ENCODE measurements at regions not wholly inside any gene's neighbourhood (a gene's known extent, or its start where the extent isn't known, plus 50 kb on each side); places are given as distances from the start of the nearest gene placed in this dataset.

DNA sequence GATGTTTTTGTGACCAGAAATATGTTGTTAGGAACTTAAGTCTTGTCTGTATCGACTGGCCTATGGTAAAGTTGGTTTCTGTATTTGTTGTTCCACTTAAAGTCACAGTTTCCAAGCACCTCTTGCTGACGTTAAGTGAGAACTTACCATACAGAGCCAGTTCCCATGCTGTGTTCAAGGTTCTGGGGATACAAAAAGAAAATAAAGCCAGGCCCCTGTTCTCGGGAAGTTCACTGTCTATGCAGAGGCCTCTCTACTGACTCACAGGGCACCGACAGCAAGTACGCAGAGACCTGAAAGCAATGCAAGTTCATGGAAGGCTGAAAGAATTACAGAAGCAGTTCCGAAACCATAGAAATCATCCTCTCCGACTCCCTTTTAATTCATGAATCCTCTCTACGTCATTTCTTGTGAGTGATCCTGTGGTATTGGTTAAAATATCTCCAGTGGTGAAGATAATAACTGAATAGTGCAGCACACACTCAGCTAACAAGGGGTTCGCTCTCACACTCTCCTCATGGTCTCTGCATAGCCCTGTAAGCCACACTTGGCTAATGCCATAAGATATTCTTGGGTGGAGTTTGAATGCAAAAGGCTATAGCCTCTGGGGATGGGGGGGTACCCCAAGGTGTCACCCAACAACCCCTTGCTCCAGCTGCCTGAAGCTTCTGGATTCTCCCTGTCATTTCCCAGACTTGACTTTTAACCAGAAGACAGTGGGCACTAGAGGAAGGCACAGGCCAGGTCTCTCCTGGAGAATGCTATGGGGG lies 91.2 kb upstream of the EXOC2 start:
- TF ChIP-seq, protein P1, sequence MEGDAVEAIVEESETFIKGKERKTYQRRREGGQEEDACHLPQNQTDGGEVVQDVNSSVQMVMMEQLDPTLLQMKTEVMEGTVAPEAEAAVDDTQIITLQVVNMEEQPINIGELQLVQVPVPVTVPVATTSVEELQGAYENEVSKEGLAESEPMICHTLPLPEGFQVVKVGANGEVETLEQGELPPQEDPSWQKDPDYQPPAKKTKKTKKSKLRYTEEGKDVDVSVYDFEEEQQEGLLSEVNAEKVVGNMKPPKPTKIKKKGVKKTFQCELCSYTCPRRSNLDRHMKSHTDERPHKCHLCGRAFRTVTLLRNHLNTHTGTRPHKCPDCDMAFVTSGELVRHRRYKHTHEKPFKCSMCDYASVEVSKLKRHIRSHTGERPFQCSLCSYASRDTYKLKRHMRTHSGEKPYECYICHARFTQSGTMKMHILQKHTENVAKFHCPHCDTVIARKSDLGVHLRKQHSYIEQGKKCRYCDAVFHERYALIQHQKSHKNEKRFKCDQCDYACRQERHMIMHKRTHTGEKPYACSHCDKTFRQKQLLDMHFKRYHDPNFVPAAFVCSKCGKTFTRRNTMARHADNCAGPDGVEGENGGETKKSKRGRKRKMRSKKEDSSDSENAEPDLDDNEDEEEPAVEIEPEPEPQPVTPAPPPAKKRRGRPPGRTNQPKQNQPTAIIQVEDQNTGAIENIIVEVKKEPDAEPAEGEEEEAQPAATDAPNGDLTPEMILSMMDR (IDR thresholded peaks at IDR 0.05; ENCODE audit: low read length) = no peak
- no peak for TF ChIP-seq EZH2 (optimal IDR thresholded peaks at IDR 0.05; ENCODE audit: low read depth, low read length)

Data from MM.1S (cell line).